GM21528 (cell line): ENCODE measurements at regions not wholly inside any gene's neighbourhood (a gene's known extent, or its start where the extent isn't known, plus 50 kb on each side); places are given as distances from the start of the nearest gene placed in this dataset.
A peak's percentile ranks its signal among the peaks of the same experiment; 100 is the strongest.

Experiments used
- ATAC-seq: cut with Tn5 transposase; IDR thresholded peaks from one replicate; pipeline ENCODE4 v1.9.1; 2021; ENCODE audit warnings: mild to moderate bottlenecking, moderate library complexity; ENCODE audit not compliant: unreplicated experiment, low FRiP score

GRCh38 chr7:114853189-114853588 is 68.7 kb upstream of the MDFIC start:
- no peak for ATAC-seq

GRCh38 chr7:114854369-114854768 is 67.5 kb upstream of the MDFIC start:
- no peak for ATAC-seq

GRCh38 chr7:114856625-114857024 is 65.3 kb upstream of the MDFIC start:
- no peak for ATAC-seq

- no peak for ATAC-seq
These were observed 64.3 kb upstream of the MDFIC start for GRCh38 chr7:114857605-114858004.

- no peak for ATAC-seq
These were observed 62.4 kb upstream of the MDFIC start for GRCh38 chr7:114859477-114859876.

- no peak for ATAC-seq
These were observed 61.7 kb upstream of the MDFIC start for GRCh38 chr7:114860206-114860605.

- no peak for ATAC-seq
These were observed 59.5 kb upstream of the MDFIC start for GRCh38 chr7:114862406-114862805.

GRCh38 chr7:114864278-114864677 is 57.6 kb upstream of the MDFIC start:
- no peak for ATAC-seq

- ATAC-seq: peak; percentile 94
These were observed 56.3 kb upstream of the MDFIC start for GRCh38 chr7:114865564-114865963.
